Head of caudate nucleus (tissue), 42 donors: ENCODE measurements at regions not wholly inside any gene's neighbourhood (a gene's known extent, or its start where the extent isn't known, plus 50 kb on each side); places are given as distances from the start of the nearest gene placed in this dataset.

ENCODE experiments used
- DNase-seq, 42 donors: peaks; one replicate each; pipeline versions ENCODE4 v3.0.0 to v3.0.0-alpha.2; 2020 to 2021; ENCODE audit warnings: mixed read lengths in 7 of 42
- intact Hi-C: fragments of 100-400 bp; cut with DNase I; formaldehyde crosslinking; loops from one replicate; pipeline ENCODE4 v1.15.0; 2022

DNA sequence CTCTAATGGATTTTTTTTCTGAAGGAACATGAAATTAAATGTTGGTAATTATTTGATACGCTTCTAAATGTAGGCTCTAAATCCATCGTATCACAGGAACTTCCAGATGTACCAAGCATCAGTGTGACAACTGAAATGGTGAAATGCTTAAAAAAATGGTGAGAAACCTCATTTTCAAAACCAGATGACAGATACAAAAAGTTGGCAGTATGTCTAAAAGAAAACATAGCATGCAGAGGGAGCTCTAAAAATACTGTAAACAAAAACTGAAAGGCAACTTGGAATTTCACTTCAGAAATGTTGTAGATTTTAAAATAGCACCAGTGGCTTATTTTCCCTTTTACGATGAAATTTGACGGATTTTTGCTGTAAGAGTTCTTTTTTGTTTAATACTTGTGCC is 1043.6 kb upstream of the WWC1 start:
- DNase-seq, result no peak
- intact Hi-C loops, result no loop called here

DNA sequence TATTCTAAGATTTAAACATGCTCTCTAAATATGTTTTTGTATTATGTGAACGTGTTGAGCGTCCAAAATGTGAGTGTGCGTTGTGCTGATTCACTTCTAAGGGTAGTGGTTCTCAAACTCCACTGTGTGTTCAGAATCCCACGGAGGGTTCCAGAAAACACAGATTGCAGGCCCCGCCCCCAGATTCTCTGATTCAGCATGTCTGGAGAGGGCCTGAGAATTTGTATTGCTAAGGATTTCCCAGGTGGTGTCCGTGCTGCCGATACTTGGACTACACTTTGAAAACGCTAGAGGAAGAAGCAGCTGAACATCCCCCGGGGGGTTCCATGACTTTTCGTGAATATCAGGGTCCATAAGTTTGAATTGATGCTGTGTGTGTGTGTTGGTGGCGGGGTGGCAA is 1043.2 kb upstream of the WWC1 start:
- no peak for DNase-seq
- intact Hi-C loops, result no loop called here

DNA sequence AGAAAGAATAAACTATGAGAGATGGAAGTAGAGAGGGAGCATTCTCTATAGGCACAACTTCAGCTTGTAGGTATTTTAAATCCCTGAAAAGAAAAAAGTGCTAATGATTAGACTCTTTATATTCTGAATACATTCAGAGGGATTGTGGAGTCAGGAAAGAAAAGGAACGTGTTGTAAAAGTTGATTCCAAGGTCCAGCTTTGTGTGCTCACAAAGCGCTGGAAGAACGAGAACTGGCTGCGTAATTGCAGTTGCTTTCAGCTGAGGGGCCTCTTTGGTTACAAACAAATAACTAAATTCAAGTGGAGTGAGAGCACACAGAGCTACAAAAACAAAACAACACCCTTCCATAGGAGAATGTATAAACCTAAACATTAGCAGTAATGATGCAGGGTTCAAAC is 1040.4 kb upstream of the WWC1 start:
- intact Hi-C loops, result no loop called here
- DNase-seq, result no peak

GRCh38 chr5:167254132-167254531 is 1037.3 kb upstream of the WWC1 start:
- DNase-seq, result no peak

GRCh38 chr5:167255926-167256325 is 1035.5 kb upstream of the WWC1 start:
- intact Hi-C loops, result no loop called here
- peak in 3 of 42 donors; percentile 14 to 27 (median 14) for DNase-seq

More at GRCh38 chr5:167254132-167254531, 1037.3 kb upstream of the WWC1 start:
- intact Hi-C loops, result no loop called here

DNA sequence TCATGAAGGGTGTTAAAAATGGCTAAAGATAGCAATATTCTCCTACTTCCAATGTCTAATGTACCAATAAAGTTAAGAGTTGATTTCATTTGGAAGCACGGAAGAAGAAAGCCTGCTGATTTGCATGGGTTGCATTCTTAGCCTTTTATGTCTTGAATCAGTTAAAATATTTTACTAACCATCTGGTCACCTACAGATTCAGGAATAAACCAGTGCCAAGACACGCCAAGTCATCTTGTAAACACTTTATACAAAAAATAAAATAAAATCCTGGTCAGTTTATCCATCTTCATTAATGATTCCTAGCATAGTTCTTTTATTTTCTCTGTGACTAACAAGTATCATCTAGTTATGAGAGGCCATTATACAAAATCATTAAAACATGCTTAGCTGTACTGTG is 1031.6 kb upstream of the WWC1 start:
- DNase-seq, result no peak
- intact Hi-C loops, result no loop called here

- DNase-seq, result no peak
- intact Hi-C loops, result no loop called here
These were observed 1029.9 kb upstream of the WWC1 start for GRCh38 chr5:167261309-167262100.

DNA sequence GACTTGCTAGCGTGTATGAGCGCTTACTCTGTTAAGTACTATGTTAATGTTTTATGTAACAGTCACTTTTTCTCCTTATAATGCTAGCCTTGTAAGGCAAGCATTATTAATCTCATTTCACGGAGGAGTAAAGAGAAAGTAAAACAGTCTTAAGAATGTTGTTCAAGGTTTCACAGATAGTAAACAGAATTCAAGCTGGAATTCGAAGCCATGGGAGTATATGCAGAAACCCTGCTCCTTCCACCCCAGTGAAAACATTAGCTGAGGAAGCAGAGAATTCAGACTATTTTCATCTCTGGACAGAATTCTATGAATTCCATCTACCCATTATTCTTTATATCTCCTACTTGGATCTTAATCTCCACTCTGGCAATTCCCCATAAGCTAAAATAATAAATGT is 1028.3 kb upstream of the WWC1 start:
- intact Hi-C loops, result no loop called here

GRCh38 chr5:167264348-167264747 is 1027.1 kb upstream of the WWC1 start:
- intact Hi-C loops, result no loop called here
- DNase-seq, result no peak

More for the DNA sequence above, 1028.3 kb upstream of the WWC1 start:
- no peak for DNase-seq

DNA sequence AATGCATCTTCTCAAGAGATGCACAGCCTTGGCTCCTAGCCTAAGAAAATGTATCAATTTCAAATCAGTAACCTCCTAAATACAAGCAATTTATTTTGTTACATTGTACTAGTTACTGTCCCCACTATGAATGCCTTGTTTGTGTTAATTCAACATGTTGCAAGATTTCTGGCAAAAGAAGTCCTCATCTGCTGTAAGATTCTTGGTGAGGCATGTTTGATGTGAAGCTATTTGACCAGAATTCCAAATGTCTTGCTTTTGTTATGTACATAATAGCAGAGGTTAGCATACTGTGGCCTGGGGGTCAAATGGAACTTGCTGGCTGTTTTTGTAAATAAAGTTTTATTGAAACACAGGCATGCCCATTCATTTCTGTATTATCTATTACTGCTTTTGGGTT is 1023.1 kb upstream of the WWC1 start:
- intact Hi-C loops, result no loop called here
- DNase-seq, result no peak

DNA sequence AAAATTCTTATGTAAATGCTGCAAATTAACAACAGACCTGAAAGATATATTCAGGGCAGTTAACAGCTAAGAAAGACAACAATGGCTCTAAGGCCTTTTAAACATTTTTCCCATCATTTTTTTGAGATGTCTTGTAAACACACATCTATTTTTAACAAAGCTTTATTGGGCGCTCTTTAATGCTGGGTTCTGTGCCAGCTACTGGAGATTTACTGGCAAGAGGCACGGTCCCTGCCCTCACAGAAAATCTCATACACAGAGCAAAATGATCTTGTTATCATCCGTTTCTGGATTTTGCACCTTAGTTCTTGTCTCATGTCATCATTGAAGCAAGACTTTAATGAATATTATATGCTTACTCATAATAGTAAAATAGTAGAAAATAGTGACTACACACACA is 1022.3 kb upstream of the WWC1 start:
- DNase-seq, result no peak
- intact Hi-C loops, result no loop called here

DNA sequence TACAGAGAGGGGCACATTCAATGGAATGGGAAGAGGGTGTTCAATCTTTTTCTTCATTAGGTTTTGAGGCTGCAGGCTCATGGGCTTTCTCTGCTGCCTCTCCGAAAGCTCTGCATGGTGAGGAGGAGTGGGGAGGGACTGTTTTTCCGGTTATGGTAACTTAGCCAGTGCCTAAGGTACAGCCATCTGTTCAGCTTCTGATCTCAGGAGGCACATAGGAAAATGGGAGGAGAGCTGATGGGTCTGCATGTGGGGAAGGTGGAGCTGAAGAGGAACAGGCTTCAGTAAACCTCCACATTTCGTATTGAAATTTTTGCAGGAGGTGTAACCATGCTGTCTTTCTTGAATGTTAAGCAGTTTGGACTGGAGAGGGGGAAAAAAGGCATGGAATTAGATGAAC is 1020.4 kb upstream of the WWC1 start:
- DNase-seq, result no peak
- intact Hi-C loops, result no loop called here

DNA sequence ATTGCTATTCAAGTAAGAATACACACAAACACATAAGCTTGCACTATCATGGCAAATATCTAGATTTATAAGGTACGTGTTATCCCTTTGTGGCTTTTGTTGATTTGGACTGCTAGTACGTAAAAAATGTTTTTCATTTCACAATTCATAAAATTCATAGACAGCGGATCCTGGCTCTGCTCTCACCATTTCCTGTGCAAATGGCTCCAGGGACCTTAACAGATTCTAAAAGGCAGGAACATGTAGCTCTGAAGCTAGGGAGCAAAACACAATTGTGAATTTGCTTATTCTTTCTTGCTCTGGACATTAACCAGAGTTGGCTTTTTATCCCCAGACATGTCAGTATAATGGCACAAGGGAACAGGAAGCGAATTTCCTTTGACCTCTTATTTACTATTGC is 1019.9 kb upstream of the WWC1 start:
- intact Hi-C loops, result no loop called here
- DNase-seq, result no peak

DNA sequence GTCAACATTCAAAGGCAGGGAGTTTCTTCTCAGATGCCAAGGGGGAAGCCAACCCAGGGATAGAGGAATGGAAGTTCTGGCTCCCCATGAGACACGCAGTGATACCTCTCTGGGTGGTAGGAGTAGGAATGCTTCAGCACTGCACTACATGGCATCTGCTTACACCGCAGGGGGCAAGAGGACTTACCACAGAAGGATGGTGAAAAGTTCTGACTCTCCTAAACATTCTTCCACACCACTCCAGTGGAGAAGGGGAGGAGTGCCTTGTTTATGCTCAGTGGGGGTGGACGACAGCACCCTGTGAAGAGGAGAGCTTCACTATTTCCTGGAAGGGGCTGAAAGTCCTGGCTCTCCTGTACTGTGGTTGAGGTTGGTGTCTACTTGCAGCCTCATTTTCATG is 1011.3 kb upstream of the WWC1 start:
- DNase-seq, result no peak
- intact Hi-C loops, result no loop called here

DNA sequence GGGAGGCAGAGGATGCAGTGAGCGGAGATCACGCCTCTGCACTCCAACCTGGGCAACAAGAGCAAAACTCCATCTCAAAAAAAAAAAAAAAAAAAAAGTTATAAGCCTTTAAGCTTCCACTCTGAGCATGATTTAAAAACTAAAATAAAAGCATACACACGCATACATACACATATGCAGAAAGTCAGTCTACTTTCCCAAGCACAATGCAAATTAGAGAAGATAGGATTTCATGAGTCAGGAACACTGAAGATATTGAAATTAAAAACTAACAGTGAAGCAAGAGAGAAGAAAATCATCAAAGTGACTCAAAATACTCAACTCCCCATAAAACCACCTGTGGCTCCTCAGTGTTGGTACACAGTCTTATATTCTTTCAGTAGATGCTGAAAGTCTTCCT is 1009.5 kb upstream of the WWC1 start:
- no peak for DNase-seq
- intact Hi-C loops, result no loop called here

- intact Hi-C loops, result no loop called here
- DNase-seq, result no peak
These were observed 1007.8 kb upstream of the WWC1 start for GRCh38 chr5:167283691-167284090.

DNA sequence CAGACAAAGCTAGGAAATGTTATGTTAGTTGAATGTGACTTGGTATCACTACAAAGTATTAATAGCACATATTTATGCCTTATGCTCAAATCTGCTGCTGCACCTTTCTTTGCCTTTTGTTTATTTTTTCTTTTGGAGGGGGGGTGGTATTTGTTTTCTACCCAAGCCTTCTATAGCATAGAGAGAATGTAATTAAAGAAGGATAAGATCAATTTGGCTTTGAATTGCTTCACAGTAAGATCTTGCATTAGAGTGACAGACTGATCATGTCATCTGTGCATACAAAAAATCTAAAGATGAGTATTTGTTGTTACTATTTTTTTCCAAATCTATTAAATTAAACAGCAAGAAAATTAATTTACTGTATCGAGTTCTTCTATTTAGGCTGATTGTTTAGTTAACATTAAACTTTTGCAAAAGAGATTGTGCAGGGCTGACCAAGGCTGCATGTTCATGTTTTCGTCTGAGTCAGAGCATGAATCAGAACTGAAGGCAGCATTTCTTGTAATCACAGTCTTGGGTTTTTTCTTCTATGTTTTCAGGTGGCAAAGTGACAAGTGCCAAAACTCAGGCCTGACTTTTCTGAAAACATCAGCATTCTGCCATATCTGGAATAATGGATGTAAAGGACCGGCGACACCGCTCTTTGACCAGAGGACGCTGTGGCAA is 1007.1 kb upstream of the WWC1 start:
- no peak for DNase-seq
- intact Hi-C loops, result no loop called here

DNA sequence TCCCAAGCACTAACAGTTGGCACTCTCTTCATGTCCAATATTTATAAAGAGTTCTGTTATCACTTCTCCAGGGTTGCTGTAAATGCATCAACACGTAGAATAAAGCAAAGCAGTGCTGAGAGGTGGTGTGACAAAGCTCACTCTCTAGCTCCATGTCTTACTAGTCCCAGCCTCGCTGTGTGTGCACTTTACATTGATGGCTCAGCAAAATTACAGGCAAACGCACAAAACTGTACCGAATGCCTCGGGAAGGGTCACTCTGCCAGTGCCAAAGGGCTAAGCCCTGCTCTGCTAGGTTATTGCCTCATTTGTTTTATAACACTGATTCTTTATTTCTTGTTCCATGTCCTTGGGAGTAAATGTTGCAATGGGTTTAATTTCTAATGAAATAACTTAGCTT is 1005.9 kb upstream of the WWC1 start:
- intact Hi-C loops, result no loop called here

GRCh38 chr5:167286891-167287290 is 1004.6 kb upstream of the WWC1 start:
- DNase-seq, result no peak
- intact Hi-C loops, result no loop called here

More for the DNA sequence above, 1005.9 kb upstream of the WWC1 start:
- DNase-seq, result no peak

GRCh38 chr5:167290478-167290877 is 1001.0 kb upstream of the WWC1 start:
- intact Hi-C loops, result no loop called here
- no peak for DNase-seq
